IPS-20b (cell line): ENCODE measurements at regions not wholly inside any gene's neighbourhood (a gene's known extent, or its start where the extent isn't known, plus 50 kb on each side); places are given as distances from the start of the nearest gene placed in this dataset.

Experiments
- H3K27ac ChIP-seq: one replicate; pipeline ENCODE4 v1.5.1; 2013; ENCODE audit warnings: low read length
- H3K27me3 ChIP-seq: 2 replicates; pipeline ENCODE4 v1.6.1; 2013; ENCODE audit warnings: mild to moderate bottlenecking, low read length, inconsistent platforms; ENCODE audit not compliant: insufficient read depth
- H3K36me3 ChIP-seq: 2 replicates; pipeline ENCODE4 v1.6.1; 2013; ENCODE audit warnings: low read depth, mild to moderate bottlenecking, inconsistent platforms, low read length, moderate library complexity; ENCODE audit not compliant: insufficient read depth
- H3K4me1 ChIP-seq: 2 replicates; pipeline ENCODE4 v1.6.1; 2013; ENCODE audit warnings: mild to moderate bottlenecking, control low read depth, inconsistent platforms, low read length, moderate library complexity; ENCODE audit not compliant: insufficient read depth
- H3K4me3 ChIP-seq: 2 replicates; pipeline ENCODE4 v1.5.1; 2013; ENCODE audit warnings: mild to moderate bottlenecking, low read length, inconsistent platforms
- H3K9ac ChIP-seq: 2 replicates; pipeline ENCODE4 v1.6.1; 2013; ENCODE audit warnings: low read depth, mild to moderate bottlenecking, inconsistent platforms, low read length, moderate library complexity
- H3K9me3 ChIP-seq: 2 replicates; pipeline ENCODE4 v1.6.1; 2013; ENCODE audit warnings: mild to moderate bottlenecking, low read depth, low read length, inconsistent platforms; ENCODE audit not compliant: insufficient read depth

DNA sequence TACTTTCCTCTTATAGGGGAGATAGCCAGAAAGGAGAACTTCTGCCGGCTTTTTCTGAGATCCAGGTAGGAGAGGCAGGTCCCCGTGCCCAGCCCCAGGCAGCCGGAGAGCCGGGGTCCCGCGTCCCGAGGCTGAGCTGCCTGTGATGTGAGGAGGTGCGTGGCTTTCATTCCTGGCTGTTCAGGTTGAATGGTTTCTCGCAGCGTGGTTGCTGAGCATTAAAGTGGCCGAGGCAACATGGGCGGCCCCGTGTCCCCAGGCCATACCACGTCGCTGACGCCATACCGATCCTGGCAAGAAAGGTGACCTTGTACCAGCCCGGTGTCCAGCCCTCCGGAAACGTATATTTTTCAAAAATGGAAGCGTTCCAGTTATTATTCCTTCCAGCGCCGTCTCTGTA lies 116.7 kb upstream of the MYL2 start:
- Histone ChIP-seq H3K27ac (no peak overlapping the region), H3K9me3 (no peaks in the 10 kb centered on the region), H3K4me1 (peaks cover 9% of the 10 kb centered on the region; the same call in 1 of the 2 replicates), H3K9ac (no peak overlapping the region), H3K27me3 (peaks cover 41% of the 10 kb centered on the region), H3K4me3 (no peak overlapping the region), H3K36me3 (no peaks in the 10 kb centered on the region)

DNA sequence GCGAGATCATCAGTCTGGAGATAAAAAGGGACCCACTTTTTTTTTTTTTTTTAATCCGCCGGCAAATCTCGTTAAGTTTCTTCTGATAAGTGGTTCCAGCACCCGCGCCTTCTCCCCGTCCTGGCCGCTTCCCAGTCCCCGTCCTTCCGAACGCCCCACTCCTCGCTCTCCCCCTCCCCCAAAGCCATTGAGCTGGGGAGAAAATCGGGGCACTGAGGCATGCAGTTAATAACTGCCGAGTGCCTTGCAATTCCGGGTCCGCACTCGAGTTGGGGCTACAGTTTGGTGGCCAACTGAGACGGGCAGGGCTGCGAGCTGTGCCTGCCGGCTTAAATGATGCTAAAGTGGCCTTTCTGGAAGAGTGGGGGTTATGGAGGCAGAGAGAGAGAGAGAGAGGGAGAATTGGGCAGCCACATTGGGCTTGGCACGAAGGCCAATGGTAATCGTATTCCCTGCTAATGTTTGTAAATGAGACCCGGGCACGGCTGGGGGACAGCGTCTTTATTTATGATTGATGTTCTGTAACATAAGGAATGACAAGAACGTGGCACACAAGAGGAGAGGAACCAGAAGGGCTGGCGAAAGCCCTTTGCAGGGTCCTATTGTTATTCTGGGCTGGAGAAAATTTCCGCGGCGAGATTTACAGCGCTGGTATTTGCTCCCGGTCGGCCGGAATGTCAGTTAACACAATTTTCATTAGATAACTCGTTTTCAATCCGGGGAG lies 115.4 kb upstream of the MYL2 start:
- no peaks in the 10 kb centered on the region for H3K9me3 ChIP-seq
- H3K4me3 ChIP-seq: peak overlapping the region; percentile 78
- no peak overlapping the region for H3K27ac ChIP-seq
- peaks cover 11% of the 10 kb centered on the region; the same call in 1 of the 2 replicates for H3K4me1 ChIP-seq
- H3K27me3 ChIP-seq: peaks cover 53% of the 10 kb centered on the region
- peak overlapping the region; percentile 61; the same call in 1 of the 2 replicates for H3K9ac ChIP-seq
- no peaks in the 10 kb centered on the region for H3K36me3 ChIP-seq

DNA sequence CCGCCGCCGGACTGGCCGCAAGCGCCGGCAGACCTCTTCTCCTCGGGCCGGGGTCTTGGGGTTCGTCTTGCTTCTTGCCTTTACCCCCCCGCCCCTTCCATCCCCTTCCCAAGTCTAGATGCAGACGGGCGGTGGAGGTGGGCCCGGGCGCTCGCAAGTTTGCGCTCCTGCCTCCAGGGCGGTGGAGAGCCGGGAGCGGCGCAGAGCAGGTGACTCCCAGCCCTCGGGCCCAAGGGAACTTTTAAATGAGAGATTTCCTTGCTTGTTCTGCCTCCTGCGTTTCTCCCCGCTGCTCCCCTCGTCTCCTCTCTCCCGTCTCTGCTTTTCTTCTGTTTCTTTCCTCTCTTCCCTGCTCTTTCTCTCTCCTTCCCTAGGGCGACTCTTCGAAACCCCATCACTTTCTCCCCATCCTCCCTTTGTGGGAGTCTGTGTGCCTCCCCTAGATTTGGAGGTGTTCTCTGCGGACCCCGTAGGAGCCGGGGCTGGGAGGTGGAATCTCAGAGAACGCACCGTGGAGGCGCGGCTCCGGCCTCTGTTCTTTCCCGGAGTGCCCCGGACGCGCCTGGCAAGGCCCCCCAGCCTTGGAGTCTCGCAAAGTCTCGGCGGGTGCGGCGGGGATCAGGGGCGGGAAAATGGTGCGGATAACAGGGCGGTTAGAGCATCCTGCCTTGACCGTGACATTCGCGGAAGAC lies 114.7 kb upstream of the MYL2 start:
- H3K9me3 ChIP-seq: no peaks in the 10 kb centered on the region
- peaks cover 18% of the 10 kb centered on the region; the same call in 1 of the 2 replicates for H3K4me1 ChIP-seq
- H3K27me3 ChIP-seq: peaks cover 53% of the 10 kb centered on the region
- H3K27ac ChIP-seq: no peak overlapping the region
- no peaks in the 10 kb centered on the region for H3K36me3 ChIP-seq
- peak overlapping the region; percentile 78 for H3K4me3 ChIP-seq
- H3K9ac ChIP-seq: peak overlapping the region; percentile 61; the same call in 1 of the 2 replicates

GRCh38 chr12:111034083-111034885 lies 113.9 kb upstream of the MYL2 start, which contains the start of gene CUX2:
TSS of gene CUX2 (plus strand) at chr12:111034165.
- Histone ChIP-seq H3K27ac (no peak within 1 kb of the TSS), H3K4me1 (peaks cover 18% of the 10 kb centered on the region; the same call in 1 of the 2 replicates), H3K27me3 (peaks cover 53% of the 10 kb centered on the region), H3K9me3 (no peaks in the 10 kb centered on the region), H3K4me3 (peak within 1 kb of the TSS; percentile 78), H3K9ac (peak within 1 kb of the TSS; percentile 67; the same call in 1 of the 2 replicates), H3K36me3 (no peaks in the 10 kb centered on the region)

DNA sequence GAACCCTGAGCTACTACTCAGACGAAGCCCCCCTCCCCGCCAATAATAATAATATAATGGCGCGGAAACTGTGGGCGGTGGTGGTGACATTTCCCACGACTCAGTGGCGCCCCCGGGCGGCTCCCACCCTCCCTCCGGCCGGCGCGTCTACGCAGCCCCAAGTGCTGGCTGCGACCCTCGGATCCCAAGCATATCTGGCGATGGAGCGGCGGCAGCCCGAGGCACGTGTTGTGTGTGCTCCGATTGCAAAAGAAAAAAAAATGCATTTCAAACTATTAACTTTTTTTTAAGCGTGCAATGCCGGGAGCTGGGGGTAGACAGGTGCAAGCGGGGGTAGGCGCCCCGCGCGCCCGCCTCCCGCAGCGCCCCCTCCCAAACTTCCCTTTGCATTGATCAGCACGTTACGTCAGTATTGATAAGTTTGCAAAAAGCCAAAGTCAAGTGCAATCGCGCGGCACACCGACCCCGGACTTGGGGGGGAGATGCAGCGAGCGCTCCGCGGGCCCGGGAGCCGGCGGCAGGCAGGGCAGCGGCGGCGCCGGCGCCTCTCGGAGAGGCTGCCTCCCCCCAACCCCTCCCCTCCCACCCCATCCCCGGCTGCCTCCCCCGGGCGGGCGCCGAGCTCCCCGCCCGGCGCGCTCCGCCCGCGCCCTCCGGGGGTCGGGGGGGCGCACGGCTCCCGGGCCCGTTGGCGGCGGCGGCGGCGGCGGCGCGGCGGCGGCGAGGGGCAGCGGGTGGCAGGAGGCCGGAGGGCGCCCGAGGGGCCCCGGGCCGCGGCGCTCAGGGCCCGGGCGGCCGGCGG lies 113.1 kb upstream of the MYL2 start:
- Histone ChIP-seq H3K27me3 (peaks cover 53% of the 10 kb centered on the region), H3K9me3 (no peaks in the 10 kb centered on the region), H3K27ac (no peak overlapping the region), H3K36me3 (no peaks in the 10 kb centered on the region), H3K9ac (no peak overlapping the region), H3K4me3 (peak overlapping the region; percentile 75), H3K4me1 (peaks cover 18% of the 10 kb centered on the region; the same call in 1 of the 2 replicates)

- Histone ChIP-seq H3K4me3 (0 out of 2 replicates have a peak overlapping the region, but pooled peaks have one; percentile 75), H3K27me3 (peaks cover 49% of the 10 kb centered on the region), H3K4me1 (peaks cover 18% of the 10 kb centered on the region; the same call in 1 of the 2 replicates), H3K9me3 (no peaks in the 10 kb centered on the region), H3K36me3 (no peaks in the 10 kb centered on the region), H3K9ac (no peak overlapping the region), H3K27ac (no peak overlapping the region)
These were observed 112.2 kb upstream of the MYL2 start for GRCh38 chr12:111032591-111032919.

GRCh38 chr12:111031916-111032590 lies 111.7 kb upstream of the MYL2 start:
- Histone ChIP-seq H3K27ac (no peak overlapping the region), H3K27me3 (peaks cover 45% of the 10 kb centered on the region), H3K9me3 (no peaks in the 10 kb centered on the region), H3K4me3 (no peak overlapping the region), H3K9ac (no peak overlapping the region), H3K4me1 (peaks cover 18% of the 10 kb centered on the region; the same call in 1 of the 2 replicates), H3K36me3 (no peaks in the 10 kb centered on the region)

GRCh38 chr12:111030800-111031199 lies 110.4 kb upstream of the MYL2 start:
- Histone ChIP-seq H3K4me3 (no peak overlapping the region), H3K4me1 (peaks cover 14% of the 10 kb centered on the region; the same call in 1 of the 2 replicates), H3K9me3 (no peaks in the 10 kb centered on the region), H3K27me3 (peaks cover 45% of the 10 kb centered on the region), H3K9ac (no peak overlapping the region), H3K27ac (no peak overlapping the region), H3K36me3 (no peaks in the 10 kb centered on the region)

GRCh38 chr12:111029732-111030131 lies 109.4 kb upstream of the MYL2 start:
- peaks cover 14% of the 10 kb centered on the region; the same call in 1 of the 2 replicates for H3K4me1 ChIP-seq
- no peaks in the 10 kb centered on the region for H3K9me3 ChIP-seq
- no peak overlapping the region for H3K27ac ChIP-seq
- H3K36me3 ChIP-seq: no peaks in the 10 kb centered on the region
- H3K9ac ChIP-seq: no peak overlapping the region
- H3K27me3 ChIP-seq: peaks cover 35% of the 10 kb centered on the region
- no peak overlapping the region for H3K4me3 ChIP-seq

DNA sequence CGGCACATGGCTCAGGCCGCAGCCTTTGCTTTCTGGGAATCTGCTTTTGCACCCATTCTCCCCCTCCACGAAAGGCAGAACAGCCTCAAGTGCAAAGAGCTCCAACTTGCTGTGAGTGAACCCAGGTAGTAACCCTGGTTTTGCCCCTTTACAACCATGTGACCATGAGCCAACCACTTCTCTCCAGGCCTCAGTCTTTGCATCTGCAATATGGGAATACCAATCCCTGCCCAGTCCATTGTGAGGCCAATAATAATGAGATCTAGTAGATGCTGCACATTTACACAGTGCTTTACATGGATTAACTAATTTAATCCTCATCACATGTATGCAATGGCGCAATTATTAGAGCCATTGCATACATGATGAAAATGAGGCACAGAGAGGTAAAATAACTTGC lies 108.9 kb upstream of the MYL2 start:
- H3K36me3 ChIP-seq: no peaks in the 10 kb centered on the region
- no peak overlapping the region for H3K9ac ChIP-seq
- no peak overlapping the region for H3K27ac ChIP-seq
- H3K9me3 ChIP-seq: no peaks in the 10 kb centered on the region
- H3K27me3 ChIP-seq: peaks cover 35% of the 10 kb centered on the region
- H3K4me1 ChIP-seq: peaks cover 14% of the 10 kb centered on the region; the same call in 1 of the 2 replicates
- no peak overlapping the region for H3K4me3 ChIP-seq
